Stimulated activated naive CD4-positive, alpha-beta T cell treated with Interleukin-2 at 50 U/mL for 16 hours (primary cell): ENCODE measurements at regions not wholly inside any gene's neighbourhood (a gene's known extent, or its start where the extent isn't known, plus 50 kb on each side); places are given as distances from the start of the nearest gene placed in this dataset.
"Not testable (repeated sequence)": the region's sequence is repeated elsewhere in the genome, so short reads cannot be mapped to it uniquely, and the experiment has no call there.

Experiments
- DNase-seq: peaks from one replicate; lab custom pipeline; 2025; lab: John Stamatoyannopoulos, UW

DNA sequence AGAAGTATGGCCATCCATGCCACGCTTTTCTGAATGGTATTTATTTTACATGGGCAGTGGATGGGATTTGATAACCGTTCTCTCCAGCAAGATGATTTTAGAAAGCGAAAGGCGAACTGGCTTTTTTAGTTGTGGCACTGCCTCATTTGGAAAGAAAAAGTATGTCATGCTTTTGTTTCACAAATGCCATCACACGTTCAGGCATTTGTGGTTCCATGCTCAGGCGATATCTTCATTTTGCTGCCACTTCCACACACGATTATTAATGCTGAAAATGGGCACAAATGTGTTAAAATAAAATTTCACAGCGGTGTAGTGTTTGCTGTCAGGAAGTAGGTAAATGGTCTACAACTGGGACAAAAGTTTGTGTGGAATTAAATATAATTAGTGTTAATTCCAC, 328.1 kb downstream of the BCL2L11 start:
- DNase-seq, result not testable (repeated sequence)

DNA sequence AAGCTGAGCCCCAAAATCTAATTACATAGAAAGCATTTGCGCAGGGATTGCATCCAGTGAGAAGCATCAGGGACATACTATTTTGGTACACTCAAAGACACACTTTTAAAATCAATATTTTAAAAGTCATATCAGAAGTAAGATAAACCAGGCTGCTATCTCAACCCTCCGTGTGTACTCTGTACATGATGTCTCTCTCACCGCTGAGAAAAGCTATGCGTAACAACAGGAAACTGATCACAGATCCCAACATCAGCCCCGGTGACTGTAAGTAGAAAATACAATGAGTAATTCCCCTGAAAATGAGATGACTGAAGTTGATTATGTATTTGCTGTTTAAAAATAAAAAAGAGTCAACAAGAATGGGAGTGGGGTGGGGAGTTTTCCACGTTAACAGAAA, 329.8 kb downstream of the BCL2L11 start:
- not testable (repeated sequence) for DNase-seq

DNA sequence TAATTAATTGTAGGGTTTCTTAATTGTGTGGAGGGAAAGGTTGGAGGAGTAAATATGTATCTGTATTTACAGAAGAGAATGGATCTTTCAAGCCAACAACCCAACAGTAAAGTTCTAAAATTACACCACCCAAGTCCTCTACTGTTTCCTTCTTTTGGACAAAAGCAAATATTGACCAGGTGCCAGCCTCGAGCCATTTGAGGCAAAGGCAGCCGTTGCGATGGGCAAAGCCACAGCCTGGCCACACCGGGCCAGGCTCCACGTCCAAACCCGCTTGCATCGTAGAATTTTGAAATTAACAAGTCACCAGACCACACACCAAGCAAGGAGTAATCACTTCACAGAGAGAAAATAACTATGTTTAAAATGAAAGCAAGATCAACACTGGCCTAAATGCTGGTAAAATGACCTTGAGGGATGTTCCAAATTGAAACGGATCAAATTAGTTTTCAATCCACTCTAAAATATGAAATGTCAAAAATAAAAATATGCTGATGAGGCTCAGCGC, 331.0 kb downstream of the BCL2L11 start:
- not testable (repeated sequence) for DNase-seq

DNA sequence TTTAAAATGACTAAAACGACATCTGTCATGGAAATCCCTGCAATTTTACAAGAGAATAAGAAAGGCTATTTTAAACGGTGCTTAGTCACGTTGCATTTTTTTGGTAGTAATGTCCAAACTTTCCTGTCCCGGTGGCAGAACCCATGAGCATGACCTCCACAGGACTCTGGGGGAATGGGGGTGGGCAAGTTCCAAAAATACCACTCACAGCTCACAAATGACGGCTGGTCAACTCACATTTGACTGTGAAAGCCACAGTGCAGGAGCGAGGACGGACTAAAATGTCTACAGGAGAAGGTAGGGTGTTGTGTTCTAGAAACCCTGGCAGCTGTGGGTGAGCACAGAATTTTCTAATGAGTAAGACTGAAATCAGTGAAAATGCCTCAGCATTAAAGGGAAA, 331.5 kb downstream of the BCL2L11 start:
- not testable (repeated sequence) for DNase-seq

DNA sequence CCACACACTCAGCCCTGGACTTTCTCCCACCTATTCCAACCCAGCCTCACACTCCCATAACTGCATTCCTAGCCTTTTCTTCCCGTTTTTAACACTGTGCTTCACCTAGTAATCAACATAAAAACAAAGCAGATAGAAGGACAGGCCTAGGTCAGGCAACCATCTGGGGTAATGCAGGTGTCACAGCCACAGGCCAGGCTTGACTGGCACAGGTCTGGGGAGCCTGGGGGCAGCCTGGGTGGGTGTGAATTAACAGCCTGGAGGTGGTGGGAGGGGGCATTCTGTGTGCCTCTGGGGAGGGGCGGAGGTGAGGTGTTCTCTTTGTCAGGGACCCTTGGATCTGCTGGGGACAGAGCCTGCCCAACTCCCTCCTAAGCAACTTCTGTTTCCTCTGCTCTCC, 332.6 kb downstream of the BCL2L11 start:
- DNase-seq, result not testable (repeated sequence)

DNA sequence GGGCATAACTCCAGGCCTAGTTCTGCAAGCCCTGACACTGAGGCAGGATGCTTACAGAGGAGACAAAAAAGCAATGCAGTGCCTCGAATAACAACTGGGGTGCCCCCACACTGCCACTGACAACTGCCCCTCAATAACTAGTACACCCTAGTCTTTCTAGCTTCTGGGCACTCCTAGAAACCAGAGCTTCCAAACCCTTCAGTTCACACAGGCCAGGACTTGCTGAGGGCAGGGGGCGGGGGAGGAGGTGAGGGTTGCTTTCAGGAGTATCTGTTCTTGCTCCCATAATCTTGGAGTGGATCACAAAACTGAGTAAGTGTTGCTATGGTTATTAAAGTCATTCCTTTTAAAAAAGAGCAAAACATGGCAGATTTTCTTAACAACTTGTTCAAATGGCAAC, 333.1 kb downstream of the BCL2L11 start:
- not testable (repeated sequence) for DNase-seq

DNA sequence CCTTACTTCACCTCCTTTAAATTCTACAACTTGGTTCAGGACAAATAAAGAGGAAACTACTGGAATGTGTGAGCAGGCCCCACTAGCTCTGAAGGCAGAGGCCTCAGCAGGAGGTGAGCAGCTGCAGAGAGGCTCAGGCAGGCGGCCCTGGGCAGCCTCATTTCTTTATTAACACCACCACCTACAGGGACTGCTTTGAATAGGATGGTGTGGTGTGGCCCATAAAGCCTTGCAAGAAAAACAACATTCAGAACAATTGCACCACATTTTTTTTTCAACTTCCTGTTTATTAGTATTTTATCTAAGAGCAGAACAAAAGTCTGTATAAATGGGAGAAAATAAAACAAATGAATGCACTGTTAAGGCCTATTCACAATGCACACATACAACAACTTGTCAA, 333.7 kb downstream of the BCL2L11 start:
- not testable (repeated sequence) for DNase-seq

DNA sequence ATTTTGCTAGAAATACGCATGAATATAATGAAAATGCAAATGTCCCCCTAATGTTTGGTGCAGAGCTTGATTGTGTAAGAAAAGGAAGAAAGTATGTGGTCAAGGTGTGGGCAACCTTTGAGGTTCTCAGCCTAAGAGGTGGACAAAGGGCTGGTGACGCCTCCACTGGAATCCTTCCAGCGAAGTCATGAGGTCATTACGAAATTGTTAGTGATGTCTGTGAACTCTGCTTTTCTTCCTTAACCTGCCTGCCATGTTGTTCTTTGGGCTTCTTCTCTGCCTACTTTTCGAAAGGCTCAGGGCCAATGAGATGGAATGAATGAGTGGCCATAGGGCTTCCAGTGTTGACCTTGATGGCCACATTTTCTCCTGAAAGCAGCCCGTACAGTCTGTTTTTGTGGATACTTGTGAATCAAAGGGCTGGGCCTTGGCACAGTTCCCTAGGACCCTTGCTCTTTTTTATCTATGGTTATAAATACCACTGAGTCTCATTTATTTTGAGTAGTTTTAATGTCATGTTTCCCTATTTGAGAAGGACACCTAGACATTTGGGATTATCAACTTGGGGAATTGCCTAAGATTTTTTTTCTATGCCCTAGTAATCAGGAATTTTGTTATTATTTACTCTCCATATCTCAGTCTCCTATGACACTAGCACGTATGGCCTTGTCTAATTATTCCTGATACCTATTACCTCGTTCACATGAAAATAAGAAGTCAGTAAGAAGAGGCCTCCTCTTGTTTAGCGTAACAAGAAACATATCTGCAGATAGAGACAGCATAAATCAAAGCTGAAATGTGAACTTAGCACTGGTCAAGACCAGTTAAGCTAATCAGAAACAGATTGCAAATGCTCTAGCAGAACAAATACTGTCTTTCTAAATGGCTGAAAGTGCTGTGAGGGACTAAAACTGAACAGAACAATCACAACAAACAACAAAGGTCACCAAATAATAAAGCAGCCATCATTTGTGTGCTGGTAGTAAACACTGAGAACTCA, 334.6 kb downstream of the BCL2L11 start:
- not testable (repeated sequence) for DNase-seq

DNA sequence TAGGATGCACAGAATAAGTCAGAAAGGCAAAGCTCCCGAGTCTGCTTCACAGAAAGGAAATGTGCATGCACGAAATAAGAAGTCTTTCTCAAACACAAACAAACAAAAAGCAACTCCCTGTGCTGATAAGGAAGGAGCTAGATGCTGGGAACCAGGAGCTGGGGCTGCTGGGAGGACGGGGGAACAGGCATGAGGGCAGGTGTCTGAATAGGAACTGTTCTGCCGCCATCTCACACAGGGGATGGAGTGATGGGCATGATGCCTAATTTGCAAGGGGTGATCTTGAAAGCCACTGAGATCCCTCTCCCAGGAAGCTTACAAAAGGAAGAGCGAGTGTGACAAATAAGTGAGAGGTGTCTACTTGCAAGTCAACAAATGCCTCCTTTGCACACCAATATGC, 336.5 kb downstream of the BCL2L11 start:
- DNase-seq, result not testable (repeated sequence)

DNA sequence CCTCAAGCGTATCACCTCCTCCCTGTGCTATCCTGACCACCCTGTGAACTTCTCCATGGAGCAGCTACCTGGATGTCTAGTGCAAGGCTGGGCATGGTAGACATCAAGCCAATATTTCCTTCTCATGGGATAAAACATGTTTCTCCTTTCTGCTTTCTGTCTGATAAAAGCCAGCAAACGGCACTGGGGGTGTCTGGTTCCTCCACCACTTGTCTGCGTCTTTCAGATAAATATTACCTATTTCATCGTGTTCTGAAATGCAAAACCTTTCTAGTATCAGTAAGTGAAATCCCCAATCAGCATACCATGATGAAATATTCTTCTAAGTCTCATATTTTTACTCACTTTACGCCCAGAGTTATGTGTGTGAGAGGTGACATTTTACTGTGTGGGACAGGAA, 340.2 kb downstream of the BCL2L11 start:
- not testable (repeated sequence) for DNase-seq

DNA sequence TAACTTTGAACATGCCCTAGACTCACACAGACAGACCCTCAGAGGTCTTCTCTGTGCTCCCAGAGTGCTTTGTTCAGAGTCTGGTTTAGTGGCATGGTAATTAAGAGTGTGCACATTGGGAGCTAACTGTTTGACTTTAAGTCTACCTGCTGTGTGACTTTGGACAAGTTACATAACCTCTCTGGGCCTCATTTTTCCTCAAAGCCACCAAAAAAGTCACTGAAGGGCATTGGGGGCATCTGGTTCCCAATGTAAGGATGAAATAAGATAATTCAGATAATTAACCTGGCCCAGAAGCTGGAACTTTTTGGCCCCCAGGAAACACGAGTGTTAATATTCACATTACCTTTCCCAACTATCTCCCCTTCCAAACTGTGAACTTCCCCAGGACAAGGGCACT, 341.1 kb downstream of the BCL2L11 start:
- DNase-seq, result not testable (repeated sequence)

DNA sequence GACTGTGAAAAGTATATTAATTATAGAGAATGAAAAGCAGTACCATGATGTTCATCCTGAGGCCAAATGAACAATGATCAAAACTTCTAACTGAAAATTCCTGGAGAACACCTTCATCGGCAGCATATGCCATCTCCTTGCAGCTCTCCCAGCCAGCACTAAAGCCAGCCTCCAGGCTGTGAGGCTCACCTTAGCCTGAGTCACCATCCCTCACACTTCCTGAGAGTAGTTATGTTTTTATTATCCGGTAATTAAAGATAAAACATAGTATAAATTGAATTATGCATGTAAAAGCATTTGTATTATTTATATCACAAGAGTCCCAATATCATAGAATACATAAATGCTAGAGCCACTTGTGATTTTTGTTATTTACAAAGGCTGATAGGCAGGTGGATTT, 341.9 kb downstream of the BCL2L11 start:
- DNase-seq, result not testable (repeated sequence)

DNA sequence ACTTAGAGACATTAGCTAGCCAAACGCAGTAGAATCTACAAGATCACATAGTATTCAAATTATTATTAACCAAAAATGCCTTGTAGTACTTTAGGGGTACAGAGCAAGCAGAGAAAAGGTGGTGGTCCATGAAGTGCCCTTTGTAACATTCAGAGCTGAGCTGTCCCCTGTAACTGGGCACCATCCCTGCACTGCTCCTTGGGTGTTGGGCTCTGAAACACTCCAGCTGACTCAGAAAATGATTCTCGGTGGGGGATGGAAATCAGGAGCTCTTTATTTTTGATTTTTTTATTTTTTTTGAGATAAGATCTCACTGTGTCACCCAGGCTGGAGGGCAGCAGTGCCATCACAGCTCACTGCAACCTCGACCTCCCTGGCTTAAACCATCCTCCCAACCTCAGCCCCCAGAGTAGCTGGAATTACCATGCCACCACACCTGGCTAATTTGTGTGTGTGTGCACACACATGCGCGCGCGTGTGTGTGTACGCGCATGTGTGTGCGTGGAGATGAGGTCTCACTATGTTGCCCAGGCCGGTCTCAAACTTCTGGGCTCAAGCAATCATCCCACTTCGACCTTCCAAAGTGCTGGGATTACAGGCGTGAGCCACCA, 342.6 kb downstream of the BCL2L11 start:
- DNase-seq, result not testable (repeated sequence)

DNA sequence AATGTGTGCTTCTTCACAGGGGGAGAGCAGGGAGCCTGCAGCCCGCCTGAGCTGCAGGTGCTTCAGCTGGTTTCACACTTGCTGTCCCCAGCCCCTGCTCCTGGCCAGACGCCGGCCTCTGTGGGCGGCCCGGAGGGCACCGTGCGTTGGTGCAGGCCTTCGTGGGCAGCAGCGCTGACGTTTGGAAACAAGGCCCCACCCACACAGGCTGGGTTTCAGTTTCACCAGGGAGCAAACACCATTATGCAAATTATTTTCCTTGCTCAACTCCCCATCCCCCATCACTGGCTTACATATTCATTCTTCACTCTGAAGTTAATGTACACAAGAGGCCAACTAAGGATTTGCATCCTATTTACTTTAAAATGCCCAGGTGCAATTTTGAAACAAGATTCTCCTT, 343.2 kb downstream of the BCL2L11 start:
- not testable (repeated sequence) for DNase-seq

DNA sequence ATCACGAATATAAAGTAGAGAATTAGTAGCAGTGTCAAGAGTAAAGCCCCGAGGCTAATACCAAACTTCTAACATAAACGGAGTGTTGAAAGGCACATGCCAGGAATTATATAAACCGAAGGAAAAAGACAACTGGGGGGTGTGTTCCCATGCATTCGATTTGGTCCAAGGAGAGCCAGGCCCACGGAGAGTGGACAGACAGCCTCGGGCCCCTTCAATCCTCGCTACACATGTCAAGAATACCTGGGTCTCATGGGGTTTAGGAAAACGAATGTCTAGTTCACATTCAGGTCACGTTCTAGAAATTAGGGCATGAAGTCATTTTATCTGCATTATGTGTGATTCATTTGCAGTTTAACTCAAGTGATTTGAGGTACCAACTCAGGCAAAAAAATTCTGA, 343.7 kb downstream of the BCL2L11 start:
- not testable (repeated sequence) for DNase-seq

DNA sequence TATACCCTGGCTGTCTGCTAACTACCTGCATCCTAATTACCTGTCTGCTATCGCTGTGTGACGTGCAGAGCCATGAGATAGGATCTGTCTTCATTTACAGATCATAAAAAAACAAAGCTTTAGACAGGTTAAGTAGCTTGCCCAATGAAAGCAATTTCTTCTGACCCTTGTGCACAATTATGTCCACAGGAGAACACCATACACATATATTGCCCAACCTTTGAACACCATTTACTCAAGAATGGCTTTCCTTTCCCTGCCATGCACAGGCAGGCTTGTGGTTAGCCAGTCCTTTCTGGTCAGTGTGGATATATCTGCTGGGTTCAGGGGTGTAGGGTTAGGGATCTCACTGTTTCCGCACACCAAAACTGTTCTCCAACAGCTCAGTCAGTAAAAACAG, 344.8 kb downstream of the BCL2L11 start:
- DNase-seq, result not testable (repeated sequence)

DNA sequence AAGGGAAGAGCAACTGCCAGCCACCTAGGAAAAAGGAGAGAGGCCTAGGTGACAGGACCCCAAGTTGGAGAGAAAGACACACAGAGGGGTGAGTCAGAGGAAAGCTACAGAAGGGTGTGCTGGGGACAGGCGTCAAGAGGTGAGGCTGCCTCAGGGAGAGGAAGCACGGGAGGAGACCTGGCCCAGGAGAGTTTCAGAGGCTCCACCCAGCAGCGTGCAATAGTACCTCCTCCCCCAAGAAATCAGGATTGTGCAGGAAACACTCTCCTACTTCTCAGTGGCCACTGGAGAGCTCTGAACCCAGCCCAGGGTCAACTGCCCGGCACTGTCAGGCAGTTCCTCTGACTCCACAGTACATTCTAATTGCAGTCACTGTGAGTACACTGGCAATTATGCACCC, 346.0 kb downstream of the BCL2L11 start:
- DNase-seq, result not testable (repeated sequence)

DNA sequence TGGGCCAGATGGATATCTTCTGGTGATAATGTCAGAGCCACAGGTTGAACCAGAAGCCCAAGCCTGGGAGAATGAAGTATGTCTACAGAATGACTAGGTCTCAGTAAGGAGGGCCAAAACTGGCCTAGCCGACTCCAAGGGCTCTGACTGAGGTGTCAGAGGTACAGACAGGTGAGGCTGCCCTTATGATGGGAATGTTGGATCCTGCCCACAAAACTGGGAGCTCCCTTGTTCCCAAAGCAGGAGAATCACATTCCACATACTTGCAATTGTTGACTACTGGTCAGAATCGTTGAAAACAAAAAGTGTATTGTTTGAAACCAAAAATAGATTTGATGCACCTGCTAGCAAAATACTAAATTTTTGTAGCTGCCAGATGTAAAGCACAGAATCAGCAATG, 350.2 kb downstream of the BCL2L11 start:
- DNase-seq, result not testable (repeated sequence)

DNA sequence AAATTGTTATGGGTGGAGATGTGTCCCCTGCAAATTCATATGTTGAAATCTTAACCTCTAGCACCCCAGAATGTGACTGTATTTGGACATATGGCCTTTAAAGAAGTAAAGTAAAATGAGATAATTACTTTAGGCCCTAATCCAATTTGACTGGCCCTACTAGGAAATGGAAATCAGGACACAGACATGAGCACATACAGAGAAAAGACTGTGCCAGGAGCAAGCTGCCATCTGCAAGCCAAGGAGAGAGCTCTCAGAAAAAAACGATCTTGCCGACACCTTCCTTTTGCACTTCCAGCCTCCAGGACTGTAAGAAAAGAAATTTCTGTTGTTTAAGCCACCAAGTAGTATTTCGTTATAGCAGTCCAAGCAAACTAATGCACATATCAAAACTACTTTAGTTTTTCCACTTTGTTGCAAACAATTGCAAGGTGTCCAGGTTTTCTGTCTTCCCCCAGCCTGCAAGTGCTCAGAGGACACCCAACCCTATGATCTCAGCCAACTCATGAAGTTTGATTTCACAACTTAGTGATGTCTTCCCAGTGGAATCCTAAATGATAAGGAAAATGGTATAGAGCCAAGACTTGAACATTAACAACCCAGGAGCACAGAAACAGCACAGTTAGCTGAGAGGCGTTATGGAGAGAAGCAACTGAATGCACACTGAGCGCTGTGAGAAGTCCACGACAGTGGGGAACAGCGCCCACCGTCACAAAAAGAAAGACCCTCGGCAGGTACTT, 351.2 kb downstream of the BCL2L11 start:
- DNase-seq, result not testable (repeated sequence)

DNA sequence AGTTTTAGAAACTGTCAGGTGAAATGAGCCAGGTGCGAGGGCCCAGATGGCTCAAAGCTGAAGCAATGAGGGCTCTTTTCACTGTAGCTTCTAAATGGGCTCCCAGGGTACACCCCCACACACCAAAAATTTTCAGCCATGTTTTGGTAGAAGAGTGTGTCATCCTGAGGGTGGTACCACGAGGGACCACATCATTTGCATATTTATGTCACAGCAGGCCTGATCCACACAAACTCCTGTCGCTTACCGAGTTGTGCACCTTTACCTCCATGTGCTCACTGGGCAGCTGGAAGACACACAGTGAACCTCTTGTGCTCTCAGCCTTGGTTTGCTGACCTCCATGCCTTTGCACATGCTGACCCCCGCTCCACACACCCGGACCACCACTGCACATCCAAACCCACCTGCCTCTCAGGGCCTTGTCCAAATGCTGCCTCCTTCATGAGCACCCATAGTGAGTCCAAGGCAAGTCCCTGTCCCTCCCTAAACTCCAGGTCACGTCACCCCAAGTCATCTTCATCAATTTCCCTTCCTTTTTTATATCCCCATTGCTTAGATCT, 352.2 kb downstream of the BCL2L11 start:
- DNase-seq, result not testable (repeated sequence)

DNA sequence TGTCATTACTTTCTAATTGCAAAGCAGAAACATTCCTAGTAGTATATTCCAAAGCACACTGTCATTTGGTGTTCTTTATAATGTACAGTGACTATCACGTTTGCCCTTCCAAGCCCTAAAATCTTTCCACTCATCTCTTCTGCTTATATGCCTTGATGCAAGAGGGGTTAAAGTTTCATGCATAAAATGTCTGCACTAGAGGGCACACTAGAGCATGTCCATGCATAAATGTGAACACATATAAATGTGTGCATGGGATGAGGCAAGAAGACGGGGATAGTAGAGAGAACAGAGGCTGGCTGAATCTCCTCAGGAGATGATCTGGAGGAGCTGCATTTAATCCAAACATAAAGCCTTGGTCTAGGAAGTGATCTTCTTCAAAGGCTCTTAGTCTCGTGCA, 352.8 kb downstream of the BCL2L11 start:
- DNase-seq, result not testable (repeated sequence)

DNA sequence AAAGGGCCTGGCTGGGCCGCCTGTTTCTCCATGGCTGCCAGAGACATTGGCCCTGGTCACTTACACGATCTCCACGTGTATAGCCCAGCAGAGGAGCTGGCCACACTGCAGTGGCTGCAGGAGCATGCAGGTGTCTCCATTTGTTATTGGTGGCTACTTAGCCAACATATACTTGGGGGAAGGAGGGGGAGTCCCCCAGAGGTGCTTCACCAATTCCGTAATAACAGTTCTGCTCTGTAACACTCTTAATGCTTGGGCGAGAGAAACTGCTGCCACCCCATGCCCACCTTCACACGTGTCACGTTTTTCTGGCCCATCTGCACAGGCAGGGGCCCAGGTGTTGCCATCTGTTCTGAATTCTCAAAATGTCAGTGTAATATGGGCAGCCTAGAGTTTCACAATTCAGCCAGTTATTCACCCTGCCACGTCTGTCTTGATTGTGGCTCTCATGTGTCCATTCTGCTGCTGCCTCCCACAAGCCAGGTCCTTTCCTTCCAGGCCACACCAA, 353.5 kb downstream of the BCL2L11 start:
- not testable (repeated sequence) for DNase-seq
